ENCODE measurements at regions not wholly inside any gene's neighbourhood (a gene's known extent, or its start where the extent isn't known, plus 50 kb on each side); places are given as distances from the start of the nearest gene placed in this dataset.

GRCh38 chr18:46341986-46342525, 237.9 kb downstream of the HAUS1 start:
- no peaks in the 10 kb centered on the region for H4K20me1 ChIP-seq (ENCODE audit: insufficient read depth, low read length)
- TF ChIP-seq, protein P1, sequence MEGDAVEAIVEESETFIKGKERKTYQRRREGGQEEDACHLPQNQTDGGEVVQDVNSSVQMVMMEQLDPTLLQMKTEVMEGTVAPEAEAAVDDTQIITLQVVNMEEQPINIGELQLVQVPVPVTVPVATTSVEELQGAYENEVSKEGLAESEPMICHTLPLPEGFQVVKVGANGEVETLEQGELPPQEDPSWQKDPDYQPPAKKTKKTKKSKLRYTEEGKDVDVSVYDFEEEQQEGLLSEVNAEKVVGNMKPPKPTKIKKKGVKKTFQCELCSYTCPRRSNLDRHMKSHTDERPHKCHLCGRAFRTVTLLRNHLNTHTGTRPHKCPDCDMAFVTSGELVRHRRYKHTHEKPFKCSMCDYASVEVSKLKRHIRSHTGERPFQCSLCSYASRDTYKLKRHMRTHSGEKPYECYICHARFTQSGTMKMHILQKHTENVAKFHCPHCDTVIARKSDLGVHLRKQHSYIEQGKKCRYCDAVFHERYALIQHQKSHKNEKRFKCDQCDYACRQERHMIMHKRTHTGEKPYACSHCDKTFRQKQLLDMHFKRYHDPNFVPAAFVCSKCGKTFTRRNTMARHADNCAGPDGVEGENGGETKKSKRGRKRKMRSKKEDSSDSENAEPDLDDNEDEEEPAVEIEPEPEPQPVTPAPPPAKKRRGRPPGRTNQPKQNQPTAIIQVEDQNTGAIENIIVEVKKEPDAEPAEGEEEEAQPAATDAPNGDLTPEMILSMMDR (IDR thresholded peaks at IDR 0.05; ENCODE audit: extremely low read depth, low read depth, low read length): no peak
- no peak for DNase-seq (ENCODE audit: insufficient read length, low spot score, missing footprints)

GRCh38 chr18:46343456-46343855, 239.3 kb downstream of the HAUS1 start:
- H3K27me3 ChIP-seq (ENCODE audit: insufficient read depth, low read length): peaks cover 19% of the 10 kb centered on the region
- no peak overlapping the region for H3K4me2 ChIP-seq (ENCODE audit: insufficient read depth, low read length)
- H3K79me2 ChIP-seq (ENCODE audit: insufficient read depth, low read length): no peaks in the 10 kb centered on the region
- TF ChIP-seq, protein P1 (IDR thresholded peaks at IDR 0.05; ENCODE audit: extremely low read depth, low read depth, low read length): no peak
- H3K4me1 ChIP-seq (ENCODE audit: insufficient read depth, low read length): no peaks in the 10 kb centered on the region
- H3K27ac ChIP-seq (ENCODE audit: low read depth, low read length): no peak overlapping the region
- no peak overlapping the region for H3K4me3 ChIP-seq (ENCODE audit: insufficient read depth, low read length)
- H2AFZ ChIP-seq (ENCODE audit: low read length): no peak overlapping the region
- no peak for DNase-seq (ENCODE audit: insufficient read length, low spot score, missing footprints)
- no peaks in the 10 kb centered on the region for H3K9me3 ChIP-seq (ENCODE audit: low read depth, low read length)
- no peaks in the 10 kb centered on the region for H3K36me3 ChIP-seq (ENCODE audit: insufficient read depth, low read length)
- no peaks in the 10 kb centered on the region for H4K20me1 ChIP-seq (ENCODE audit: insufficient read depth, low read length)

More at GRCh38 chr18:46341986-46342525, 237.9 kb downstream of the HAUS1 start:
- Histone ChIP-seq H3K4me1 (ENCODE audit: insufficient read depth, low read length) (no peaks in the 10 kb centered on the region), H3K36me3 (ENCODE audit: insufficient read depth, low read length) (no peaks in the 10 kb centered on the region), H2AFZ (ENCODE audit: low read length) (no peak overlapping the region), H3K9me3 (ENCODE audit: low read depth, low read length) (no peaks in the 10 kb centered on the region), H3K79me2 (ENCODE audit: insufficient read depth, low read length) (no peaks in the 10 kb centered on the region), H3K4me2 (ENCODE audit: insufficient read depth, low read length) (no peak overlapping the region), H3K27ac (ENCODE audit: low read depth, low read length) (no peak overlapping the region), H3K4me3 (ENCODE audit: insufficient read depth, low read length) (no peak overlapping the region), H3K27me3 (ENCODE audit: insufficient read depth, low read length) (peaks cover 25% of the 10 kb centered on the region)

GRCh38 chr18:46343931-46344372, 239.8 kb downstream of the HAUS1 start:
- Histone ChIP-seq H3K79me2 (ENCODE audit: insufficient read depth, low read length) (no peaks in the 10 kb centered on the region), H3K36me3 (ENCODE audit: insufficient read depth, low read length) (no peaks in the 10 kb centered on the region), H3K9me3 (ENCODE audit: low read depth, low read length) (no peaks in the 10 kb centered on the region), H3K27me3 (ENCODE audit: insufficient read depth, low read length) (peaks cover 16% of the 10 kb centered on the region), H2AFZ (ENCODE audit: low read length) (no peak overlapping the region), H4K20me1 (ENCODE audit: insufficient read depth, low read length) (no peaks in the 10 kb centered on the region), H3K4me2 (ENCODE audit: insufficient read depth, low read length) (no peak overlapping the region), H3K4me3 (ENCODE audit: insufficient read depth, low read length) (no peak overlapping the region), H3K27ac (ENCODE audit: low read depth, low read length) (no peak overlapping the region), H3K4me1 (ENCODE audit: insufficient read depth, low read length) (no peaks in the 10 kb centered on the region)
- no peak for DNase-seq (ENCODE audit: insufficient read length, low spot score, missing footprints)
- TF ChIP-seq, protein P1 (IDR thresholded peaks at IDR 0.05; ENCODE audit: extremely low read depth, low read depth, low read length): no peak

DNA sequence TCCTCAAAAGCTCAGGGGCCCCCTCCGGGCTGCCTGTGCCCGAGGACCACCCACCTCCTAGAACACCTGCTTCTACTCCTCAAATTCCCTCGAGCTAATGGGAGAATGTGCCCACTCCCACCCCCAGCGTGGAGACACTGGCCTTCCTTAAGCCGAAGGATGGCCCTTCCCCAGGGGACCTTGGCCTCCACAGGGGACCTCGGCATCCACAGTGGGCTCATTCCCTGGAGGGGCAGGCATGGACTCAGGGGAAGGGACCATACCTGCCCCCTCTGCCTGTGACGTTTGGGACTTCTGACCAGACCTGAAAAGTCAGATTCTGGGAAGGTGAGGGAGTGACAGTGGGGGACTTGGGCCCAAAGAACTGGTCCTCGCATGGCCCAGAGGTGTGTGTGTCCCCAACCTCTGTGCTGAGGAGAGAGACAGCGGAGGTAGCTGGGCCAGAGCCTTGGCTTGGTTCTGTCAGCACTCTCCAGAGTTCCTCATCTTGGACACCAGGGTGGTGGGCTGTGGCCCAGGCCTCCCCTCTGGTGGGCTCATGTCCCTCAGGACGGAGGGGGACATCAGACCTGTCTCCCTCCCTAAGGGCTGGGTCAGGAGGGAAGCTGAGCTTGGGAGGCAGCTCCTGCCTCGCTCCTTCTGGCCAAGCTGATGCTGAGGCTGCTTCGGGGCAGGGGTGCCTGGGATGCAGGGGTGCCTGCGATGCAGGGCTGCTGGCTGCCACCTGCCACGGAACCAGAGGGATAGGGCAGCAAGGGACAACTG, 240.4 kb downstream of the HAUS1 start:
- no peak for DNase-seq (ENCODE audit: insufficient read length, low spot score, missing footprints)
- Histone ChIP-seq H3K79me2 (ENCODE audit: insufficient read depth, low read length) (no peaks in the 10 kb centered on the region), H3K4me1 (ENCODE audit: insufficient read depth, low read length) (no peaks in the 10 kb centered on the region)

More for the DNA sequence above, 240.4 kb downstream of the HAUS1 start:
- no peak overlapping the region for H3K27ac ChIP-seq (ENCODE audit: low read depth, low read length)
- H2AFZ ChIP-seq (ENCODE audit: low read length): no peak overlapping the region
- peaks cover 10% of the 10 kb centered on the region for H3K27me3 ChIP-seq (ENCODE audit: insufficient read depth, low read length)
- H3K4me3 ChIP-seq (ENCODE audit: insufficient read depth, low read length): no peak overlapping the region
- TF ChIP-seq, protein P1 (IDR thresholded peaks at IDR 0.05; ENCODE audit: extremely low read depth, low read depth, low read length): no peak
- H3K9me3 ChIP-seq (ENCODE audit: low read depth, low read length): no peaks in the 10 kb centered on the region
- no peaks in the 10 kb centered on the region for H4K20me1 ChIP-seq (ENCODE audit: insufficient read depth, low read length)
- no peak overlapping the region for H3K4me2 ChIP-seq (ENCODE audit: insufficient read depth, low read length)
- no peaks in the 10 kb centered on the region for H3K36me3 ChIP-seq (ENCODE audit: insufficient read depth, low read length)

Measured in osteoblast (primary cell).